ENCODE measurements at regions not wholly inside any gene's neighbourhood (a gene's known extent, or its start where the extent isn't known, plus 50 kb on each side); places are given as distances from the start of the nearest gene placed in this dataset.

DNA sequence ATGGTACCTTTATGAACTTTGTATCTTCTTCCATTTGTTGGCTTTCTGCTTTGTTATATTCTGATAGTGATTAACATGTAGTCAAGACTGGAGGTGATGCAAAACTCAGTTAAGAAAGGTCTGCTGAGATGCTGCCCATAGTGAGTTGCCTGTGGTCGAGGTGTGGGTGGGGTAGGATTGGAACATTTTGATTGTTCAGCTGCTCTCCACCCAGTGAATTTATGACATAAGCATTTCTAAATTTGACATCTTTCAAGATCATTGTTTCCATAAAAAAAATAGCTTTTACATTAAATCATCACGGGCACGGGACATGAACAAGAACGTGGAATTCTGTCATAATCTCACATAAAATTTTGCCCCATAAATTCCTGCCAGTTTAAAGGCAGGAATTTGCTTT lies 146.6 kb upstream of the POU3F2 start:
- ChIA-PET CTCF (no interaction called here), POLR2A (no interaction called here), SMC1A (ENCODE audit: uncharacterized antibody, unreplicated experiment) (no interaction called here), RAD21 (ENCODE audit: unreplicated experiment) (no interaction called here)
- H3K9ac ChIP-seq (ENCODE audit: control insufficient read depth, insufficient read depth, low read length), result no peak overlapping the region
- H3K27me3 ChIP-seq (replicated peaks in 1 of 2; ENCODE audit: control insufficient read depth in 2 of 2, insufficient read depth in 2 of 2, low read length in 1 of 2), result no peaks in the 10 kb centered on the region
- H3K4me2 ChIP-seq (ENCODE audit: control insufficient read depth, insufficient read depth), result no peak overlapping the region
- in situ Hi-C loops (cut with MboI) (no loop called here), intact Hi-C loops (cut with micrococcal nuclease; ENCODE audit: unreplicated experiment) (no loop called here)
- DNase-seq (ENCODE audit: low read depth, low spot score) (no peak), FAIRE-seq (no peak), ATAC-seq (no peak)
- H3K4me1 ChIP-seq (ENCODE audit: control insufficient read depth, insufficient read depth, low read length), result no peaks in the 10 kb centered on the region
- H3K4me3 ChIP-seq, result no peak overlapping the region
- 29% methylated on average over 4 of the region's 4 CpGs for WGBS (ENCODE audit: insufficient coverage, insufficient replicate concordance, low lambda C conversion rate, missing lambda C conversion rate)
- no peaks in the 10 kb centered on the region for H4K20me1 ChIP-seq (ENCODE audit: control insufficient read depth, insufficient read depth)
- no peak overlapping the region for H2AFZ ChIP-seq (ENCODE audit: control insufficient read depth, low read depth, low read length)
- H3K27ac ChIP-seq (ENCODE audit: control insufficient read depth, insufficient read depth), result no peak overlapping the region
- H3K9me3 ChIP-seq (replicated peaks; ENCODE audit: control insufficient read depth, insufficient read depth, low read length), result no peaks in the 10 kb centered on the region
- no peaks in the 10 kb centered on the region for H3K79me2 ChIP-seq (ENCODE audit: control insufficient read depth, insufficient read depth, low read length)
- no TSS peak for BruUV-seq (replicated peaks)
- no peaks in the 10 kb centered on the region for H3K36me3 ChIP-seq (ENCODE audit: control insufficient read depth in 2 of 2, insufficient read depth in 2 of 2, low read length in 1 of 2)
- TF ChIP-seq, protein P1, sequence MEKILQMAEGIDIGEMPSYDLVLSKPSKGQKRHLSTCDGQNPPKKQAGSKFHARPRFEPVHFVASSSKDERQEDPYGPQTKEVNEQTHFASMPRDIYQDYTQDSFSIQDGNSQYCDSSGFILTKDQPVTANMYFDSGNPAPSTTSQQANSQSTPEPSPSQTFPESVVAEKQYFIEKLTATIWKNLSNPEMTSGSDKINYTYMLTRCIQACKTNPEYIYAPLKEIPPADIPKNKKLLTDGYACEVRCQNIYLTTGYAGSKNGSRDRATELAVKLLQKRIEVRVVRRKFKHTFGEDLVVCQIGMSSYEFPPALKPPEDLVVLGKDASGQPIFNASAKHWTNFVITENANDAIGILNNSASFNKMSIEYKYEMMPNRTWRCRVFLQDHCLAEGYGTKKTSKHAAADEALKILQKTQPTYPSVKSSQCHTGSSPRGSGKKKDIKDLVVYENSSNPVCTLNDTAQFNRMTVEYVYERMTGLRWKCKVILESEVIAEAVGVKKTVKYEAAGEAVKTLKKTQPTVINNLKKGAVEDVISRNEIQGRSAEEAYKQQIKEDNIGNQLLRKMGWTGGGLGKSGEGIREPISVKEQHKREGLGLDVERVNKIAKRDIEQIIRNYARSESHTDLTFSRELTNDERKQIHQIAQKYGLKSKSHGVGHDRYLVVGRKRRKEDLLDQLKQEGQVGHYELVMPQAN (conservative IDR thresholded peaks at IDR 0.05), result no peak
- TF ChIP-seq, protein P2, sequence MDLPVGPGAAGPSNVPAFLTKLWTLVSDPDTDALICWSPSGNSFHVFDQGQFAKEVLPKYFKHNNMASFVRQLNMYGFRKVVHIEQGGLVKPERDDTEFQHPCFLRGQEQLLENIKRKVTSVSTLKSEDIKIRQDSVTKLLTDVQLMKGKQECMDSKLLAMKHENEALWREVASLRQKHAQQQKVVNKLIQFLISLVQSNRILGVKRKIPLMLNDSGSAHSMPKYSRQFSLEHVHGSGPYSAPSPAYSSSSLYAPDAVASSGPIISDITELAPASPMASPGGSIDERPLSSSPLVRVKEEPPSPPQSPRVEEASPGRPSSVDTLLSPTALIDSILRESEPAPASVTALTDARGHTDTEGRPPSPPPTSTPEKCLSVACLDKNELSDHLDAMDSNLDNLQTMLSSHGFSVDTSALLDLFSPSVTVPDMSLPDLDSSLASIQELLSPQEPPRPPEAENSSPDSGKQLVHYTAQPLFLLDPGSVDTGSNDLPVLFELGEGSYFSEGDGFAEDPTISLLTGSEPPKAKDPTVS (IDR thresholded peaks at IDR 0.05; ENCODE audit: low read depth, low read length), result no peak
- TF ChIP-seq MYC (IDR thresholded peaks at IDR 0.05; ENCODE audit: insufficient read depth, insufficient read length, insufficient replicate concordance, low read length, severe bottlenecking) (no peak), DPF2 (IDR thresholded peaks at IDR 0.05) (no peak), MEF2A (IDR thresholded peaks at IDR 0.05; ENCODE audit: insufficient read depth, low read depth, low read length) (no peak), TCF3 (IDR thresholded peaks at IDR 0.05; ENCODE audit: borderline replicate concordance, insufficient read depth, low read depth, low read length) (no peak), WRNIP1 (IDR thresholded peaks at IDR 0.05; ENCODE audit: borderline replicate concordance, low read depth, low read length) (no peak), CHD1 (IDR thresholded peaks at IDR 0.05; ENCODE audit: low read depth, low read length) (no peak), MXI1 (IDR thresholded peaks at IDR 0.05; ENCODE audit: low read depth, low read length) (no peak), BACH1 (IDR thresholded peaks at IDR 0.05; ENCODE audit: borderline replicate concordance) (no peak), NR2C2 (IDR thresholded peaks at IDR 0.05; ENCODE audit: borderline replicate concordance, control insufficient read depth, insufficient read length, low read depth) (no peak), MTA3 (IDR thresholded peaks at IDR 0.05; ENCODE audit: borderline replicate concordance, low read length) (no peak), PAX8 (IDR thresholded peaks at IDR 0.05) (no peak), RELA (IDR thresholded peaks at IDR 0.05; ENCODE audit: borderline replicate concordance, partially characterized antibody) (no peak)
- TF ChIP-seq, protein P3, sequence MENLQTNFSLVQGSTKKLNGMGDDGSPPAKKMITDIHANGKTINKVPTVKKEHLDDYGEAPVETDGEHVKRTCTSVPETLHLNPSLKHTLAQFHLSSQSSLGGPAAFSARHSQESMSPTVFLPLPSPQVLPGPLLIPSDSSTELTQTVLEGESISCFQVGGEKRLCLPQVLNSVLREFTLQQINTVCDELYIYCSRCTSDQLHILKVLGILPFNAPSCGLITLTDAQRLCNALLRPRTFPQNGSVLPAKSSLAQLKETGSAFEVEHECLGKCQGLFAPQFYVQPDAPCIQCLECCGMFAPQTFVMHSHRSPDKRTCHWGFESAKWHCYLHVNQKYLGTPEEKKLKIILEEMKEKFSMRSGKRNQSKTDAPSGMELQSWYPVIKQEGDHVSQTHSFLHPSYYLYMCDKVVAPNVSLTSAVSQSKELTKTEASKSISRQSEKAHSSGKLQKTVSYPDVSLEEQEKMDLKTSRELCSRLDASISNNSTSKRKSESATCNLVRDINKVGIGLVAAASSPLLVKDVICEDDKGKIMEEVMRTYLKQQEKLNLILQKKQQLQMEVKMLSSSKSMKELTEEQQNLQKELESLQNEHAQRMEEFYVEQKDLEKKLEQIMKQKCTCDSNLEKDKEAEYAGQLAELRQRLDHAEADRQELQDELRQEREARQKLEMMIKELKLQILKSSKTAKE (IDR thresholded peaks at IDR 0.05; ENCODE audit: low read depth, poor library complexity, severe bottlenecking), result no peak
- TF ChIP-seq, protein P4, sequence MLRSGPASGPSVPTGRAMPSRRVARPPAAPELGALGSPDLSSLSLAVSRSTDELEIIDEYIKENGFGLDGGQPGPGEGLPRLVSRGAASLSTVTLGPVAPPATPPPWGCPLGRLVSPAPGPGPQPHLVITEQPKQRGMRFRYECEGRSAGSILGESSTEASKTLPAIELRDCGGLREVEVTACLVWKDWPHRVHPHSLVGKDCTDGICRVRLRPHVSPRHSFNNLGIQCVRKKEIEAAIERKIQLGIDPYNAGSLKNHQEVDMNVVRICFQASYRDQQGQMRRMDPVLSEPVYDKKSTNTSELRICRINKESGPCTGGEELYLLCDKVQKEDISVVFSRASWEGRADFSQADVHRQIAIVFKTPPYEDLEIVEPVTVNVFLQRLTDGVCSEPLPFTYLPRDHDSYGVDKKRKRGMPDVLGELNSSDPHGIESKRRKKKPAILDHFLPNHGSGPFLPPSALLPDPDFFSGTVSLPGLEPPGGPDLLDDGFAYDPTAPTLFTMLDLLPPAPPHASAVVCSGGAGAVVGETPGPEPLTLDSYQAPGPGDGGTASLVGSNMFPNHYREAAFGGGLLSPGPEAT (IDR thresholded peaks at IDR 0.05; ENCODE audit: low read depth), result no peak
- TF ChIP-seq, protein P5, sequence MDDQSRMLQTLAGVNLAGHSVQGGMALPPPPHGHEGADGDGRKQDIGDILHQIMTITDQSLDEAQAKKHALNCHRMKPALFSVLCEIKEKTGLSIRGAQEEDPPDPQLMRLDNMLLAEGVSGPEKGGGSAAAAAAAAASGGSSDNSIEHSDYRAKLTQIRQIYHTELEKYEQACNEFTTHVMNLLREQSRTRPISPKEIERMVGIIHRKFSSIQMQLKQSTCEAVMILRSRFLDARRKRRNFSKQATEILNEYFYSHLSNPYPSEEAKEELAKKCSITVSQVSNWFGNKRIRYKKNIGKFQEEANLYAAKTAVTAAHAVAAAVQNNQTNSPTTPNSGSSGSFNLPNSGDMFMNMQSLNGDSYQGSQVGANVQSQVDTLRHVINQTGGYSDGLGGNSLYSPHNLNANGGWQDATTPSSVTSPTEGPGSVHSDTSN (IDR thresholded peaks at IDR 0.05; ENCODE audit: insufficient replicate concordance, low read depth, low read length), result no peak

All from GM12878 (cell line).